Activated CD8-positive, alpha-beta memory T cell treated with anti-CD3 and anti-CD28 coated beads, Interleukin-2, amount 50 U/mL, for 24 hours (primary cell): ENCODE measurements at regions not wholly inside any gene's neighbourhood (a gene's known extent, or its start where the extent isn't known, plus 50 kb on each side); places are given as distances from the start of the nearest gene placed in this dataset.

Experiments
- DNase-seq: peaks from one replicate; pipeline ENCODE4 v3.0.0-alpha.2; 2020; ENCODE audit errors: extremely low read depth

DNA sequence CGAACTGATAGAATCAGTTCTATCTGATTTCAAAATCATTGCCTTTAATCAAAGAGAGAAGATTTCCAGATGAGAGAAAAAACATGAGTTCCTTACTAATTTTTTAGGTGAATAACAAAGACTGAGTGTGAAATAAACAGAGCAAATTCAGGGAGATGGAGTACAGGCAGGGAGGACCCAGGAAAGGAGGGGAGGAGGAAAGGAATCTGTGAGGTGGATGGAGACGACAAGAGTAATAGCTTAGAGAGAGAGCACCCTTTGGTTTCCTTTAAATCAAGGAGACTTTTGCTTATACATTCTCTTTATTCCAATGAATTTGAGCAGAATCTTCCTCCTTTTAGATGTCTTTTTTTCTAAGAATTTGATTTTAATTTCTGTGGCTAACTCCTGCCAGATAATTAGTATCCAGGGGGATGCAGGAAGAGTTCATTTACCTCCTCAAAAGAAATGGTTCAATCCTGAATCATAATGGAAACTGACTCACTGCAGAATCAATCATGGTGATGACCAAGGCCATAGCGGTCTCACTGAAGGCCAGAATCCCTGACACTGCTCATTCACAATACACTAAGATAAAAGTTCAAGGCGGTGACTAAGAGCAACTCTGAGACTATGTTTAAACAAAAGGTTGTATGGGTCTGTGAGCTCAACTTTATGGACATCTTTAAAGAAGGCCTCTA lies 234.0 kb upstream of the ZC3H12C start:
- DNase-seq, result no peak

DNA sequence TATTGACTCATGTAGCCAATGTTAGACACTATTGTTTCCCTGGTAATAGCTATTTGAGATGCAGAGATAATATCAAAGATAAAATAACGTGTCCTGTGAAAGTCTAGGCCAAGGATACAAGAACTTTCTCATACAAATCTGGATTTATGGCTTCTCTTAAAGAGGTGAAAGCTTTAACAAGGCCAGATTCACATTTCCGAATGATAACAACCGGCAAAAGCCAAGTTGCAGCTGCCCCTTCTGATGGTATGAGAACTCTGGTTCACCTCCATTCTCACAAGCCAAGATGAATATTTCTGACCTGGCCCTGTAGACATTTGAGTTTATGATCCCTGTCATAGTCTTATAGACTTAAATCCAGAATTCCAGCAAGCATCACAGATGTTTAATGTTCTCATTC lies 230.4 kb upstream of the ZC3H12C start:
- DNase-seq, result no peak

DNA sequence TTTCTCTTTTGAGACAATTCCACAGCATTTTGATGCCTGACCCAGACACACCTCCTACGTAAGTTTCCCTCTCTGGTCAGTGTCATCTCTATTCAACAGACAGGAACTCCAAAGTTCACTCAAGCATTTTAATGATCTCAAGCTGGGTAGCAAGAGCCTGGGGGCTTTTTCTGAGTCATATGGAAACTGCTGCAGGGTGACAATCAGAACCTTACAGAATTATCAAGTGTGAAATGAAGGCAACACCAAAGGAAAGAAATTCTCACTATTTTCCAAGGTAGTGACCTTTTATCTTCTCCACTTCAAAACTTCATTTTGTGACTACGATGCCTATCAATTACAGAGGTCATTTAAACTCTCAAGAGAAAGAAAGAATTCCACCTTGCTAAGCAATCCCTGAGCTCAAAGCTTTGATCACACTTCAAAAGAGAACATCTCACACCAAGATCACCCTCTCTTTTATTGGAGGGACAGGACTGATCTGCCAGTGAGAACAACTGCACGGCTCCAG lies 229.0 kb upstream of the ZC3H12C start:
- no peak for DNase-seq

DNA sequence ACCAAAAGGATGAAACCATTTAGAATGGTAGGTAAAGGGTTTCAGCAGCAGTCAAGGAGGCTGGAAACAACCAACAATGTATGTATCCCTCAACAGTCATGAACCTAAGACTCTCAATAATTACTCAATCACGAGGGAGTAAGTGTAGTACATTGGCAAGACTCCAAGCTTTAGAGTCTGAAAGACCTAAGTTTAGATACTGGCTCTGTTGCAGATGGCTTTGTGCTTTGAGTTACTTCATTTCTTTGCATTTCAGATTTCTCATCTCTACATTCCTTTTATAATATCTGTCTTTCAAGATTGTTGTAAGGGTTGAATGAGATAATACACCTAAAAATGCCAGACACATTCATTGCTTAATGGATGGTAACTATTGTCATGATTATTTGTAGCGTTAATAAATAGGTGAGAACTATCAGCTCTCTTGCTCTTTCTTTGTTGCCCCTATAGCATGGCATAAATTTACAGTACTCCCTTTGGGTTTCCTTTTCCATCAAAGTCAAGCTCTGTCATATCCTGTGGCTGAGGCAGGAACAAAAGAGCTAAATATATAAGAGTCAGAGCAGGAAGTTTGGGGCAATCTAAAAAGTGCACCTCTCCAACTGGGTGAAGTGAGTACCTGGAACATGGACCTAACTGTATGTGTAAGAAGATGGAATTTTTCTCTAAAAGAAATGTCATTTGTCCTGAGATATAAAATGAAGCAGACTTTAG lies 228.2 kb upstream of the ZC3H12C start:
- DNase-seq, result no peak

DNA sequence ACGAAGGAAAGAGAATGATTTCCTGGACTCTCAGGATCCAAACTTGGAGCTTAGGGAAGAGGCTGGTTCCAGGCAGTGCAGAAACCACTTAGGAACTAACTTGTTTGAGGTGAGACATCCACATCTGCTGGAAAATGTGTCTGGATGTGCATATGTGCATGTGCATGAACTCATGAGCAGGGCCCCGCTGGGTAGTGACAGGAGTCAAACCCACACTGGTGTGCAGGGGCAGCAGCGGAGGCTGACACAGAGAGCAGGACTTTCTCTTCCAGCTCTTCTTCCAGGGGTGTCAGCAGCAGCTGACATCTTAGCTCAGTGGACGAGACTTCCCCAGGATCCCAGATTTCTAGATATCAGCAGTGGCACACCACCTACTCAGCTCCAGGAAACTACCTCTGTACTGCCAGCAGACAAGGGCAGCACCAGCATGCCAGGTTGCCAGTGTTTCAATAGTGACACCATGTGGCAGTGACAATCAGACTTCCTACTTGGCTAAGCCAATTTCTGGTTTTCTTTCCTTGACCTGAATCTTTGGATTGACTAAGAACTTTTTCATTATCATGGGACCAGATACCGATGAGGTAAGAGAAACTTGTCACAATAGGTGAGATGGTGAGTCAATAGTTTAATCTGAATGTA lies 227.5 kb upstream of the ZC3H12C start:
- no peak for DNase-seq

DNA sequence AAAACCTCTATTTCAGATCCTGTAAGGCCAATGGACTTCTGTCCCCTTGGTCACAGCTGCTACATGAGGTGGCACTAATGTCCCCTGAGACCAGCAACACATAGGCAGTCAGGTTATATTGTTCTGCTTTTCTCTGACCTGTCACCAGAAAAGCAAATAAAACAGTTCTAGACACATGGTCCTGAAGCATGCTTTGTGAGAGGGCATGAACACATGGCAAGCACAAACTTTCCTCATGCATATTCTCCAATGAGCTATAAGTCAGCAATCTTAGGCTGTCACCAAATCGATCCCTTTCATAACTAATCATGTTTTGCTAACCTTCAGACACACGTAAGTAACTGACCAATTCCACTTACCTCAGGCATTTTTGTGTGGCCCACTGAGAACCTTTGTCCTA lies 225.4 kb upstream of the ZC3H12C start:
- no peak for DNase-seq

DNA sequence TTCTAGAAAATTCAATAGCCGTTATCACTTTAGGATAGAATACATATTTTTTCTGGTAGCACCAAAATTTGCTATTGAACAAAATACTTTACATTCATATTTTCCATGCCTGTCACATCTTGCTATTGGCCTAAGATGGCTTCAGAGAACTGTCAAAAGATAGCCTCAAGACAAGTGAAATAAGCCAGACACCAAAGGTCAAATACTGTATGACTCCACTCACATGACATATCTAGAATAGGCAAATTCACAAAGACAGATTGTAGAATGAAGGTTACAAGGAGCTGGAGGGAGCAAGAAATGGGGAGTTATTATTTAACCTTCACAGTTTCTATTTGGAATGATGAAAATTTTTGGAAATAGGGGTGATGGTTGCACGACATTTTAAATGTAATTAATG lies 223.7 kb upstream of the ZC3H12C start:
- no peak for DNase-seq

DNA sequence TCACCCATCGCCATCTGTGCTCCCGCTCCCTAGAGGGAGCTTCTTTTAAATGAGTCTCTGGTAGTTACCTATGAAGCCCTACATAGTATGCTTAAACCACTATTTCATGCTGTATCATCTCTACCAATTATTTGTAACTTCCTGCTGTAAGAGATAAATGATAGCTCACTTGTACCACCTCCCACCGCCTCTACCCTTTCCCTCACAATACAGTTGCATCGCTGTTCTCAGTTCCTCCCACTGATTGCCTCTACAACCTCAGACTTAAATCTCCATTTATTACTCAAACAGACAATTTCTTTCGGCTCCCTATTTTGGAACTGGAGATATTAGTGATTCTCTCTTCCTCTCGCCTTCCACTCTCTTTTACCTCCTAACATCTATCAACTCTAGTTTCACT lies 222.9 kb upstream of the ZC3H12C start:
- no peak for DNase-seq

DNA sequence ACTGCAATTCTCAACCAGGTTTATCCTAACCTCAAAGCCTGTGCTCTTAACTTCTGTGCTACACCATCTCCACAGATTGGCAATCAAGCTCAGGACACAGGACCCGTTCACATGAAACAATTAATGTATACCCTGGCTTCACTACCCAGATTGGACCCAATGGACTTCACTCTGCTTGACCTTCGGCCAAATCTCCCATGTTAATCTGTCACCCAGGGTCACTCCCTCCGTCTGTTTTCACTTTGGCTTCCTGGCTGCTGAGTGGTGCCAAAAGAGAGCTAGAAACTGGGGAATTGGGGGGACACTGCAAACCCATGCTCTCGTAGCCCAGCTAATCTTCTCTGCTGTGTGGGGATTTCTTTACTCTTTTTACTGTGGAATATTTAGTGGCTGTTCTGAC lies 216.1 kb upstream of the ZC3H12C start:
- DNase-seq, result no peak

DNA sequence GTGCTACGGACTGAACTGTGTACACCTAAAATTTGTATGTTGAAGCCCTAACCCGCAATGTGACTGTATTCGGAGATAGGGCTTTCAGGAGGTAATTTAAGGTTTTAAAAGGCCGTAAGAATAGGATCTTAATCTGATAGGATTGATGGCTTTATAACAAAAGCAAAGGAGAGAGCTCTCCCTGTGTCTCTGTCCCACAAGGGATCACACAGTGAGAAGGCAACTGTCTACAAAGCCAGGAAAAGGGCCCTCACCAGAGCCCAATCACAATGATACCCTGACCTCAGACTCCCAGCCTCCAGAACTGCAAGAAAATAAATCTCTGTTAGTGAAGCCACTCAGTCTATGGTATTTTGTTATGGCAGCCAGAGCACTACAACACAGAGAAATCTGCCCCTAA lies 208.7 kb upstream of the ZC3H12C start:
- no peak for DNase-seq

DNA sequence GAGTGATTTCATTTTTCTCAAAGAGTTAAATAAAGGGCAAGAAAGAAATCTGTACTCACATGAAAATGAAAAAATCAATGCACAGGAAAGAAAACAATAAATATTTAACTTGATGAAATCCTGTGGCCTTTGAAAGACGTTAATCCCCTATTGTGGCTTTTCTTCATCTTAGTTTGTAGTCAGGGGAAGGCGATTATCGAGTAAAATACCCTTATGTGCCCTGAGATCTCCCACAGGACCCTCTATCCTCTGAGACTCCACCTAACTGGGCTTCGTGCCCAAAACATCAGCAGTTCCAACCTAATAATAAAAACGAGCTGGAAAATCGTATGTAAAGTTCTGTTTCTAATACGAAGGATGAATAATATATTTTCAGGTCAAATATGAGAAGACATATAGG lies 208.2 kb upstream of the ZC3H12C start:
- no peak for DNase-seq

DNA sequence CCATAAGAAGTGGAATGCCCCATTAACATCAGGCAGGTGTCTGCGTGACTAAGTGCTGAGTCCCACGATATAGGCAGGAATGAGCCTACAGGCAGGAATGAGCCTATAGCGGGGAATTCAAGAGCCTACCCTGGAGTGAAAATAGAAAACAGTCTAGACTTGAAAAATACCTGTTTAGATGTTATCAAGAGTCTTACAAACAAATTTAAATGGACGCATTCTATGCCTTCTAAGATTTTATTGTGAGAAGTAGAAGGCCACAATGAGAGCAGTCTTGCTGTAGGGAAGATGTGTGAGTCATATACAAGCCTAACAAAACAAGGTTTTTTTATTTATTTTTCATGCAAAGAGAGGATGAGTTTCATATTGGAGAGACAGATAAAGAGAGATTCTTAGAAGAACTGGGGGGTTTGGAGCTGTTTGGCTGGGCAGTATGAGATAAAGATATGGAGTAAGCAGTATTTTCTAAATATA lies 200.8 kb upstream of the ZC3H12C start:
- DNase-seq, result no peak

DNA sequence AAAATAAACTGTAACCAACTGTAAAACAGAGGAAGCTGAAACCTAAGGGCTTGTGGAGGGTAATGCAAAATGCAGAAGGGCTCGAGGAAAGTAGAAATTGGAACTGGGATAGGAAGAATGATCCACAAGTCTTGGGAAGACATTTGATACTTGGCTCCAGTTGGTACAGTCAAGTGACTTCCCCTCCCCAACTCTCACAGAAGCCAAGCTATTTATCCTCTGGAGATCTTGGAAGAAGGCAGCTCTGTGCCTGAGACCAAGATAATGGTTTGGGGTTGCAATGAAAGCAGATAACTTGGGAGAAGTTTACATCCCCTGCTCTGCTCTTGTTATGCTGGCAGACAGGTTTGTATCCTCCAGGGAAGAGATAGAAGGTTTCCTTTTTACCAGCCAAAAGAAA lies 198.9 kb upstream of the ZC3H12C start:
- DNase-seq, result no peak

DNA sequence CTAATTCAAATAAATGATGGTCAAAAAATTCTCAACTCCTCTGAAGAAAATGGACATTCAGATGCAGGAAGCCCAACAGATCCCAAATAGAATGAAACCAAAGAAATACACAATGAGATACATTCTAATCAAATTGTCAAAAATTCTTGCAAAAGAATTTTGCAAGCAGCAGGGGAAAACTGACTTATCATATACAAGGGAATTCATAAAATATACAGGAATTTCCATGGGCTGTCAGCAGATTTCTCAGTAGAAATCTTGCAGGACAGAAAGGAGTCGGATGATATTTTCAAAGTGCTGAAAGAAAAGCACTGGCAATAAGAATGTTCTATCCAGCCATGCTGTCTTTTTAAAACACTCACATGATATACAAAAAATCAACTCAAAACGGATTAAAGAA lies 194.6 kb upstream of the ZC3H12C start:
- no peak for DNase-seq

DNA sequence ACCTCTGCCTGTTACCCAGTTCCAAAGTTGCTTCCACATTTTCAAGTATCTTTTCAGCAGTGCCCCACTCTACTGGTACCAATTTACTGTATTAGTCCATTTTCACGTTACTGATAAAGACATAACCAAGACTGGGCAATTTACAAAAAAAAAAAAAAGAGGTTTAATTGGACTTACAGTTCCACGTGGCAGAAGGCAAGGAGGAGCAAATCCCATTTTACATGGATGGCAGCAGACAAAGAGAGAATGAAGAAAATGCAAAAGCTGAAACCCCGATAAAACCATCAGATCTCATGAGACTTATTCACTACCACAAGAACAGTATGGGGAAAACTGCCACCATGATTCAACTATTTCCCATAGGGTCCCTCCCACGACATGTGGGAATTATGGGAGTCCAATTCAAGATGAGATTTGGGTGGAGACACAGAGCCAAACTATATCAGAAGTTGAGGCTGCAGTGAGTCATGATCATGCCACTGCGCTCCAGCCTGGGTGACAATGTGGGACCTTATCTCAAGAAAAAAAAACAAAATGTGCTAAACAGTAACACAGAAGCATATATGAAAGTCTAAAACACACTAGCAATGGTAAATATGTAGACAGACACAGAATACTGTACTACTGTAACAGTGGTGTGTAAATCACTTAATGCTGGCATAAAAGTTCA lies 190.3 kb upstream of the ZC3H12C start:
- no peak for DNase-seq

DNA sequence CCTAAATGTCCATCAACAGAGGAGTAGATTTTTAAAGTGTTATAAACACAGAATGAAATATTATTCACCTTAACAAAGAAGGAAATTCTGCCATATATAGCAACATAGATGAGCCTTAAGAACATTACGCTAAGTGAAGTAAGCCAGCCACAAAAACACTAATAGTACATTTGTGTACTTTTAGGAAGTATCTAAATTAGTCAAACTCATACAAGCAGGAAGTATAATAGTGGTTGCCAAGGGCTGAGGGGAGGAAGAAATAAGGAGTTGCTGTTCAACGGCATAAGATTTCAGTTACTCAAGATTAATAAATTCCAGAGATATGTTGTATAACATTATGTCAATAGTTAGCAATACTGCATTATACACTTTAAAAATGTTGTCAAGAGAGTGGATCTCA lies 181.7 kb upstream of the ZC3H12C start:
- DNase-seq, result no peak

DNA sequence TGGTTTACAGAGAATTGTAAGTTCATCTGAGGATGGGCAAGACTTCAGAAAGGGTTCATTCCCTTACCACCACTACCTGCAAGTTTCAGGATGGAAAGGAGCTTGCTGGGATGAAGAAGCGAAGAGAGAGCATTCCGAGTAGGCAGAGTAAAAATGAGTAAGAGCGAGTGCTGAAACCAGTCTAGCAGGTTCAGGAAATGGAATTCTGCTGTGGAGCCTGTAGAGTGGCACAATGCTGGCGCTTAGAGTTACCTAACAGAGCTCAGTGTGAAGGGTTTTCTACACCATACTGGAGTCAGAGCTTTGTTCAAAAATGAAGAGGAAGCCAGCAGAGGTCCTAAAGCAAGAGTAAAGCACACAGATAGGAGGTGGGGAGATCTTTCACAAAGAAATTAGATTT lies 179.2 kb upstream of the ZC3H12C start:
- DNase-seq, result no peak

DNA sequence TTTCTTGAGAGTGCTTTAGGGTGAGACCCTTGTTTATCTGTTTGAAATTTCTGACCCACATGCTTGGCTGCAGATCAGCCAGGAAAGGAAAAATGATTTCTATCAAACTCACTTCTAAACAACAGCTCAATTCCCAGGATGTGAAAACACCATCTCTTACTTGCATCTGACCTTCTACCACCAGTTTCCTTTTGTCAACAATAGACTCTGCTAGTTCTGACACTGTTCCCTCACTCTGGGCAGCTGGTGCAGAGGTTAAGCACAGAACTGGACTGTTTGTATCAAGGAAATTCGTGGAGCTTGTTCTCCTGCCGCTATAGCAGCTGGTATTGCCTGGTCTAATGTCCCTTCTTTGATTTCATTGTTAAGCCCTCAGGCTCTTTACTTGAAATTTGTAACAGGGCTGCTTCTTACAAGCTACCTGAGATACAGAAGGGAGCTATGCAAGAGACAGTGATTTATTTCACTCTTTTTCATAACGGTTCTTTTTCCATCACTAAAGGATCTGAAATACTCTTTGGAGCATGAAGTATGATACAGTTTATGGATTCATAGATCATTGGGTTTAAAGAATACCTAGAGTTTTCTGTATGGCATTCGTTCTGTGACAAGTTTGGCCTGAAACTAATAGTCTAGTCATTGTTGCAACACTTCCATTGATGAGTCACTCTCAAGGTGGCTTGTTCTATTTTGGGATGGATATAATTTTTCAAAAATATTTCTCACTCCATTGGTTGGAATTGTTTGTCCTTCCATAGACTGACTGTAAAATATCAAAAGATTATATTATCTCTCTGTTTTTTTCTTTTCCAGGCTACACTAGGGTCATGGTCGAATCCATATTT lies 178.2 kb upstream of the ZC3H12C start:
- DNase-seq, result no peak

DNA sequence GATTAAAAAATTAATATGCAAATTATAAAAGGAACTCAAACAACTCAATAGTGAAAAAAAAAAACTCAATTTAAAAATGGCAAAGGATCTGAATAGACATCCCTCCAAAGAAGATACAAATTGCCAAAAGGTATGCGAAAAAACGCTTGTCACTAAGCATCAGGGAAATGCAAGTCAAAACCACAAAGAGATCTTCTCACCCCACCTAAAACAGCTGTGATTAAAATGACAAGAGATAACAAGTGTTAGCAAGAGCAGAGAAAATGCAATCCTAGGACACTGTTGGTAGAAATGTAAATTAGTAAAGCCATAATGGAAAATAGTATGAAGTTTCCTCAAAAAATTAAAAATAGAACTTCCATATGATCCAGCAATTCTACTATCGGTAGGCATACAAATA lies 166.3 kb upstream of the ZC3H12C start:
- no peak for DNase-seq

DNA sequence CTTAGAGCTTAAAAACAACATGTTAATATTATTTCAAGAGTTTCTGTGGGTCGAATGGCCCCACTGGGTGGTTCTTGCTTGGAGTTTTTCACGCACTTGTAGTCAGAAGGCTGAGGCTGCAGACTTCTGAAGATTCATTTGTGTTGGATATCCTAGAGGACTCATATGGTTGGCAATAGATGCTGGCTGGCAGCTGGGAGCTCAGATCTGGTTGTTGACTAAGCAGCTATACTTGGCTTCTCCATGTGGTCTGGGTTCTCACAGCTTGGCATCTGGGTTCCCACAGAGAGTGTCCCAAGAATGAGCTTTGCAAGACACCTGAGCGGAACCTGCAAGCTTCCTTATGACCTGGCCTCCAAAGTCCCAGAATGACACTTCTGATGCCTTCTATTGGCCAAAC lies 163.9 kb upstream of the ZC3H12C start:
- DNase-seq, result no peak

DNA sequence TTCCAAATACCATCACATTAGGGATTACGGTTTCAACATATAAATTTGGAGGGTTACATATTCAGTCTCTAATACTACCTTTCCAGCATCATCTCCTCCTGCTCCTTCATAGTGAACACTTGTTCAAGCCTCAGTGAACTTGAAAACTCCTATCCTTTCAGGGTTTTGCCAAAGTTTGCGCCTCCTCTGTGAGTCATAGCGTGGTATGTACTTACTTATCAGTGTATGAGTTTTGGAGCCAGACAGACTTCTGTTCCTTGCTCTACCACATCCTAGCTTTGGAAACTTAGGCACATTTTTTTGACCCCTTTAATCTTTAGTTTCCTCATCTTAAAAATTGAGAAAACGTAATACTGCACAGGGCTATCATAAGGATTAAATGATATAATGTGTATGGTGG lies 160.1 kb upstream of the ZC3H12C start:
- no peak for DNase-seq

DNA sequence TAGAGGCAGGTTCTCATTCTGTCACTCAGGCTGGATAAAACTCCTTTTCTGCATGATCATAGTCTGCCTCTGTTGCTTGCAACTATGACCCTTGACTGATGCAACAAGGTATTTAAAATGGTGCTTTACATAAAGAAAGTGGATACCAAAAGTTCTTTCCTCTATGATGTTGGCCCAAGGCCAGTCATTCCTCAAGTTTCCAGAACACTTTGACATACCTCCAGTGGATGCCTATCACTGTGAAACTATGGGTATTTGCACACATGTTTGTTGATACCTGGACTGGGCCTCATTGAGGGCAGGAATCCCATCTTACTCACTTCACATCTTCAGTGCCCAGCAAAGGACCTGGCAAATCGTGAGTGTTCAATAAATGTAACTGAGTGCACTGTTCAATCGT lies 159.0 kb upstream of the ZC3H12C start:
- no peak for DNase-seq
